GM19463 (cell line): ENCODE measurements at regions not wholly inside any gene's neighbourhood (a gene's known extent, or its start where the extent isn't known, plus 50 kb on each side); places are given as distances from the start of the nearest gene placed in this dataset.

Experiments used
- ATAC-seq: cut with Tn5 transposase; IDR thresholded peaks from one replicate; pipeline ENCODE4 v1.9.1; 2021; ENCODE audit warnings: mild to moderate bottlenecking, moderate library complexity; ENCODE audit not compliant: unreplicated experiment

GRCh38 chr6:165883851-165884640 lies 221.0 kb upstream of the PDE10A start:
- no peak for ATAC-seq

- no peak for ATAC-seq
Measured at GRCh38 chr6:165881806-165882205, 218.8 kb upstream of the PDE10A start.

GRCh38 chr6:165880686-165881085 lies 217.6 kb upstream of the PDE10A start:
- ATAC-seq: no peak

- no peak for ATAC-seq
Measured at GRCh38 chr6:165877773-165878172, 214.7 kb upstream of the PDE10A start.

- ATAC-seq: no peak
Measured at GRCh38 chr6:165877192-165877591, 214.2 kb upstream of the PDE10A start.

GRCh38 chr6:165876588-165876987 lies 213.5 kb upstream of the PDE10A start:
- ATAC-seq: no peak

DNA sequence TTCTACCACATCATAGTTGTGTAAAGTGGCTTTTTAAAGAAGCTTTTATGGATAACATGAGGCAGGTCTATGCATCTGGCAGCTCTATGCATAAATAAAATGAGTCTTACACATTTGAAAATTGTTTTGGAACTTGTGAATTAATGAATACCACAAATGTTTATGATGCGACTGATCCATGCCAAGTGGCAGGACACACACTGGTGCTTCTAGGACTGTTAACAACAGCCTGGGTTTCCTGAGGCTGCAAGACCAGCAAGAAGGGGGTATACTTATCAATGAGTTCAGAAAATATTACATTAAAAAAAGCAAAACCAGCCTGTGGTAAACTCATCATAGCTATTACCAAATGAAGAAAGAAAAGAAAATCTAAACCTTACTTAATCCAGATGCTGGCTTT lies 212.9 kb upstream of the PDE10A start:
- no peak for ATAC-seq

GRCh38 chr6:165873976-165874375 lies 210.9 kb upstream of the PDE10A start:
- no peak for ATAC-seq

- ATAC-seq: no peak
Measured at GRCh38 chr6:165872811-165873210, 209.8 kb upstream of the PDE10A start.

- ATAC-seq: no peak
Measured at GRCh38 chr6:165872311-165872710, 209.3 kb upstream of the PDE10A start.

- ATAC-seq: no peak
Measured at GRCh38 chr6:165871571-165871970, 208.5 kb upstream of the PDE10A start.

- ATAC-seq: no peak
Measured at GRCh38 chr6:165869526-165869925, 206.5 kb upstream of the PDE10A start.

- no peak for ATAC-seq
Measured at GRCh38 chr6:165864925-165865324, 201.9 kb upstream of the PDE10A start.

GRCh38 chr6:165864218-165864617 lies 201.2 kb upstream of the PDE10A start:
- ATAC-seq: no peak

- ATAC-seq: no peak
Measured at GRCh38 chr6:165863801-165864200, 200.8 kb upstream of the PDE10A start.

DNA sequence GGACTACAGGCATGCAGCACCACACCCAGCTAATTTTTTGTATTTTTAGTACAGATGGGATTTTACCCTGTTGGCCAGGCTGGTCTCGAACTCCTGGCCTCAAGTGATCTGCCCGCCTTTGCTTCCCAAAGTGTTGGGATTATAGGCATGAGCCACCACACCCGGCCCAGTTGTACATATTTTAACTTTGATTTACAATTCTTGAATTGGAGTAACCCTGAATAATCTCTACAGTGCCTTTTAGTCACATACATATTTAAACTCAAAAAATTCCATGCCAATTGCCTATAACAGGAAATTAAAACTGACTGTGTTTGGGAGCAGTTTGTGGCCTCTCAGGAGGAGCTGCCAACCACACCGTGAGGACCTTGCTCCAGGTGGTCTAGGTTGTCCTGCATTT lies 199.8 kb upstream of the PDE10A start:
- no peak for ATAC-seq

- no peak for ATAC-seq
Measured at GRCh38 chr6:165861226-165861625, 198.2 kb upstream of the PDE10A start.

DNA sequence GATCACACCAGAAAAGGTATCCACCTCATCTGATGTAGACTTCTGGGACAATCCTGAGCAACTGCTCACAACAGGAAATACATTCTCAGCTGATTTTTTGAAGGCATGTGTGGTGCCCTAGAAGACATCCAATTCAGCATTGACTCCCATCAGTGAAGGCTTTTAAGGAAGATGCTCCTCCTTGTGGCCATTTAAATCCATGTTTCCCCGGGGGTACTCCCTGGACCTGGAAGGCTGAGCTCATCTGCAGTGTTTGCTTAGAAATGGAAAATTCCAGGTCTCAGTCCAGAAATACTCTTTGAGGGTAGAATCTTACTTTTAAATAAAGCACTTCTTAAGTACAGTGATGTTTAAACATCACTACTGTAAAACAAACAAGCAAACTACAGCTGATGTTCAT lies 195.5 kb upstream of the PDE10A start:
- no peak for ATAC-seq

DNA sequence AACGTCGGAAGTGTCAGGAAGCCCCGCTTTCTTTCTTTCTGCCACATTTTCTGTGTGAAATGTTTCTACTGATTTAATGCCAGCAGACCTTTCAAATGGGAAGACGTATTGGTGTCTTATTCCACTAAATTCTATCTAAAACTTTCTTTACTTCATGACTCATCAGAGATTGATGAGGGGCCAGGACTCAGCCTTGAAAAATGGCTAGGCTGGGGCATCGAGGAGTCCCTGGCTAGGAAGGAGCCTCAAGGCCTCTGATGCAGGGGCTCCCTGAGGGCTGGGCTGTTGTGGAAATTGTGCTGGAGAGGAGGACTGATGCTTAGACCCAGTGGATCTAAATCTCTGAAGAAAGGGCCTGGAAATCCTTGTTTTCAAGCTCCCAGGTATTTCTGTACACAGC lies 192.8 kb upstream of the PDE10A start:
- no peak for ATAC-seq

DNA sequence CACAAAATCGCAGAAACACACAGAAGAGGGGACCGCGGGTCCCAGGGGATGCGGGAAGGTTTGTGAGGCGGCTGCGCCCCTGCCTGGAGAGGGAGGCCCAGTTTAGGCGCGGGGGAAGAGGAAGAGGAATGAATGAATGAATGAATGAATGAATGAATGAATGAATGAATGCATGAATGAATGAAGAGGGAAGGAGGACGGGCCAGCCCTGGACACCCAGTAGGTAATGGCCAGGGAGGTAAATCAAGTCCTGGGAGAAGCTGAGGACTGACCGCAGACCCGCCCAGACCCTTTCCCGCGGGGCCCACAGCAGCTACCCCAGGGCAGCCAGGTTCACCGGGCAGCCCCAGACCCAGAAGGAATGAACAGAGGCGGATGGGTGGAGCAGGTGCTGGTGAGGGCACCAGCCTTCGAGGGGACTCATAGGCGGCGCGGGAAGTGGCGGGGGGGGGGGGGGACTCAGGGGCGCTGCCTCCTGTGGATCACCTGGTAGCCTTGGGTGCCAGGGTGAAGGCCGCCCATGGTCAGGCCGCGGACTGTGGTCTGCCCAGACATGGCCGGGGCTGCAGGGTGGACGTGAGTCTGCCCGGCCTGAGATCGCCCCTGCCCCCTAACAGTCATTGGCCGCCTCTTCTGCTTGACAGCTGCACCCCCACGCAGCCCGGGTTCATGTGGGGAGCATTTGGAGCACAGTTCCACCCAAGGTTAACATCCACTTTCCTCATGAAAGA lies 192.0 kb upstream of the PDE10A start:
- ATAC-seq: no peak

DNA sequence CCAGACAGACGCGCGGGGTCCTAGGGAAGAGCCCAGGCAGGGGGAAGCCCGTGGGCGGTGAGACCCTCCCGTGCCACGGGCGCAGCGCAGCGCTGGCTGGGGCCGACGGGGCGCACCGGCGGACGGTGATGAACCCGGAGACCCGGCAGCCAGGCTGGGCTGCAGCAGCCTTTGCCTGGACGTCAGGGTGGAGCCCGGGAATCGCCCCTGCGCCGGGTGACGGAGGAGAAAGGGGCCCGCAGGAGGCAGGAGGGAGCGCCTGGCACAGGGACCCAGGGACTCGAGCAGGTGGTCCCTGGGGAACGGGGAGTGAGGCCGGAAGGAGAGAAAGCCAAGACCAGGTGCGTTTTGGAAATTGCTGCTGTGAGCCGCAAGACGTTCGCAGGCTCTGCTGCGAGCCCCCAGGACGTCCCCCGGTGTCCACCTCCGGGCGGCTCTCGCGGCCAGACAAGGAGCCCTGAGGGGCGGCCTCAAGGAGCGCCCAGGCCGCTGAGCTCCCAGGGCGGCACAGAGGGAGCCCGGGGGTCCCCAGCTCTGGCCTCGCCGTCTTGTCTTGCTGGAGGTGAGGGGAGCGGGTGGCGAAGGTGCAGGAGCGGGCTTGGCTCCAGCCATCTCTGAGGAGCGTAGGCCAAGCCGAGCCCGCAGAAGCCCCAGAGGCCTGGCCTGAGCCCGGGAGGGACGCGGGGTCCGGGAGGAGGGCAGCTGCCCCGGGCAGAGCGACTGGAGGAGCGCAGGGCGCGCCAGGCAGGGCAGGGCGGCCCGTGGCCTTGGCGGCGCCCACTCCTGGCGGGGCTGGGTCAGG lies 191.2 kb upstream of the PDE10A start:
- no peak for ATAC-seq

DNA sequence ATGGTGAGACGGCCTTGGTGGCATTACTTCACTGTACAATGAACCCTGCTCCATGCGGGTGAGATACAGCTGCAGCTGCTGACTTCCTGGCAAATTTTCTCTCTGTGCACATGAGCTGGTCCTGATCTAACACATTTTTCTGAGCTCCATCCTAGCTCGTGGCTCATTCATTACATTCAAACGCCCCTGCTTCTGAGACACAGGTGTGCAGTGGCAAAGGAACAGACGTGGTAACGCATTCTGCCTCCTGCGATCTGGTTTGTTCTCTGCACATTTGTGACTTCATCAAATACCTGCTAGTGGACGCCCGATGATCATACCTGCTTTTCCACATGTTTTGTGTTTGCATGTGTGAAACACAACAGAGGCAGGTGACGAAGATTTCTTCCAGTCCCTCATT lies 189.6 kb upstream of the PDE10A start:
- ATAC-seq: no peak
